HG03066 (cell line): ENCODE measurements at regions not wholly inside any gene's neighbourhood (a gene's known extent, or its start where the extent isn't known, plus 50 kb on each side); places are given as distances from the start of the nearest gene placed in this dataset.
A peak's percentile ranks its signal among the peaks of the same experiment; 100 is the strongest.
"Not testable (repeated sequence)": the region's sequence is repeated elsewhere in the genome, so short reads cannot be mapped to it uniquely, and the experiment has no call there.

Source experiments
- ATAC-seq: cut with Tn5 transposase; IDR thresholded peaks from one replicate; pipeline ENCODE4 v1.9.1; 2021; ENCODE audit warnings: low read depth; ENCODE audit not compliant: unreplicated experiment

GRCh38 chr13:60214213-60215055 is 50.7 kb upstream of the DIAPH3 start:
- no peak for ATAC-seq

- ATAC-seq = no peak
Observed at GRCh38 chr13:60220072-60220471, 56.3 kb upstream of the DIAPH3 start.

GRCh38 chr13:60221581-60221980 is 57.9 kb upstream of the DIAPH3 start:
- ATAC-seq = no peak

GRCh38 chr13:60226507-60226906 is 62.8 kb upstream of the DIAPH3 start:
- no peak for ATAC-seq

- ATAC-seq = no peak
Observed at GRCh38 chr13:60227158-60227557, 63.4 kb upstream of the DIAPH3 start.

GRCh38 chr13:60229708-60230272 is 66.1 kb upstream of the DIAPH3 start:
- ATAC-seq = no peak

GRCh38 chr13:60230593-60230992 is 66.9 kb upstream of the DIAPH3 start:
- ATAC-seq = peak; percentile 64

- no peak for ATAC-seq
Observed at GRCh38 chr13:60242043-60242595, 78.4 kb upstream of the DIAPH3 start.

GRCh38 chr13:60244381-60244780 is 80.7 kb upstream of the DIAPH3 start:
- no peak for ATAC-seq

- not testable (repeated sequence) for ATAC-seq
Observed at GRCh38 chr13:60251419-60251818, 87.7 kb upstream of the DIAPH3 start.

GRCh38 chr13:60258349-60258748 is 94.6 kb upstream of the DIAPH3 start:
- ATAC-seq = no peak

GRCh38 chr13:60260440-60260839 is 96.7 kb upstream of the DIAPH3 start:
- ATAC-seq = no peak

GRCh38 chr13:60261432-60262351 is 98.0 kb upstream of the DIAPH3 start:
- no peak for ATAC-seq

GRCh38 chr13:60265566-60265965 is 101.8 kb upstream of the DIAPH3 start:
- no peak for ATAC-seq

GRCh38 chr13:60267498-60268202 is 103.9 kb upstream of the DIAPH3 start:
- ATAC-seq = peak; percentile 93

- no peak for ATAC-seq
Observed at GRCh38 chr13:60268203-60268555, 104.5 kb upstream of the DIAPH3 start.

- no peak for ATAC-seq
Observed at GRCh38 chr13:60273971-60274527, 110.3 kb upstream of the DIAPH3 start.

- ATAC-seq = no peak
Observed at GRCh38 chr13:60274655-60275054, 110.9 kb upstream of the DIAPH3 start.

- ATAC-seq = no peak
Observed at GRCh38 chr13:60275208-60275607, 111.5 kb upstream of the DIAPH3 start.

- ATAC-seq = not testable (repeated sequence)
Observed at GRCh38 chr13:60280524-60280923, 116.5 kb upstream of the TDRD3 start.
